GM12892 (cell line): ENCODE measurements at regions not wholly inside any gene's neighbourhood (a gene's known extent, or its start where the extent isn't known, plus 50 kb on each side); places are given as distances from the start of the nearest gene placed in this dataset.

Source experiments
- DNase-seq: peaks from one replicate; pipeline ENCODE4 v3.0.0; 2011; ENCODE audit not compliant: insufficient read length
- FAIRE-seq: peaks from 2 replicates; lab custom pipeline; 2011; peaks lifted over from hg19 to GRCh38; lab: Jason Lieb, UNC
- POLR2A ChIP-seq: IDR thresholded peaks from 2 replicates; pipeline ENCODE4 v1.6.1; 2011; ENCODE audit warnings: low read depth, low read length, control low read depth
- POLR2AphosphoS5 ChIP-seq: IDR thresholded peaks from 2 replicates; pipeline ENCODE4 v1.6.1; 2011; ENCODE audit warnings: low read depth, low read length, control low read depth
- TAF1 ChIP-seq: IDR thresholded peaks from 2 replicates; pipeline ENCODE4 v1.6.1; 2011; ENCODE audit warnings: low read depth, mild to moderate bottlenecking, control low read depth, low read length, borderline replicate concordance

DNA sequence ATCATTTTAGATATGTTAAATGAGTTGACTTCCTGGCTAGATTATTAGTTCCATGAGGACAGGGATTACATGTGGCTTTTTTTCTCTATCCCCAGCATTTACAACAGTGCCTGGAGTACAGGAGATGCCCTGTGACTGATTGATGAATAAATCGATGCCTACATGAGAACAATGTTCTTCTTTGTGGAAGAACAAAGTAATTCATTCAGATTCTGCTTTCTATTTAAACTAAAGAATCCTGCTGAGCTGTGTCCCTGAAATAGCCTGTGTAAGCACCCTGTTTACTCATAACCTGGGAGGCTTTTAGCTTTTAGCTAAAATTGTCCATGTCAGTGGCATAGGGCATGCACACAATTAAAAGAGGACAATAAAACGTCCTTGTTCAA is 125.1 kb upstream of the BTBD3 start:
- DNase-seq (no peak), FAIRE-seq (no peak)
- TF ChIP-seq POLR2A (no peak), POLR2AphosphoS5 (no peak), TAF1 (no peak)

GRCh38 chr20:11794525-11794924 is 123.2 kb upstream of the BTBD3 start:
- FAIRE-seq: no peak
- no peak for DNase-seq
- TF ChIP-seq POLR2A: no peak

DNA sequence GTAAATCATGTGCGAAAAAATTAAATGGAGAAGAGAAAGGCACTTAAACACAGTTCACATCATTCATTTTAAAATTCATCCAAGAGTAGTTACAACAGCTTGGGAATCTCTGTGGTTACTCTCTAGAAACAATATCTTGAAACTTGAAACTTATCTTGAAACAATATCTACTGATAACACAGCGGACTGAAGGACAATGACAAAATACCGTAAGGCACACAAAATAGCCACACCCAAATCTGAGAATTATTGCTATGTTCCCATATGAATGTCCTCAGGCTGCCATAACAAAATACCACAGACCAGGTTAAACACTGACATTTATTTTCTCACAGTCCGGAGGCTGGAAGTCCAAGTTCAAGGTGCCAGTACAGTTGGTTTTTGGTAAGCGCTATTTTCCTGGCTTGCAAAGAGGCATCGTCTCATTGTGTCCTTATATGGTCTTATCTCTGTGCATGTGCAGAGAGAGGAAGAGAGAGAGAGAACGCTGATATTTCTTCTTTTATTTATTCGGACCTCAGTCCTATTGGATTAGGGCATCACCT is 122.5 kb upstream of the BTBD3 start:
- FAIRE-seq (no peak), DNase-seq (no peak)
- TF ChIP-seq TAF1: no peak
- no peak for TF ChIP-seq POLR2AphosphoS5
- TF ChIP-seq POLR2A: no peak

DNA sequence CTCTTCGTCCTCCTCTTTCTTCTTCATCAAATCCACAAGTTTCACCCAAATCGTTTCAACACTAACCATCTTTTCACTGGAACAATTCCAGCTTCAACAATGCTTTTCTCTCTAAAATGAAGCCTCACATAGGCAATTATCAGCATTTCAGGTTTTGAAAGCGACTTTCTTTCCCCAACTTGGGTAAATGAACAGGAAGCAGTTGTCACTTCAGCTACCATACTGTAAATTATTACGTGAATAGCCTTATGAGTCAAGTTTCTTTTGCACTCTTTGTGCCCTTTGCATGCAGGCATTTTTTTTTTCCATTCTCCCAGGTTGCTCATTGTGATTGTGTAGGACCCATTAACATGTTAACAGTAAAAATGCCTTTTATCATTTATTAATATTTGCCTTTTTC is 121.7 kb upstream of the BTBD3 start:
- TF ChIP-seq TAF1: no peak
- no peak for TF ChIP-seq POLR2AphosphoS5
- no peak for TF ChIP-seq POLR2A
- DNase-seq (no peak), FAIRE-seq (no peak)

- DNase-seq (no peak), FAIRE-seq (no peak)
- TF ChIP-seq TAF1: no peak
- TF ChIP-seq POLR2A: no peak
- no peak for TF ChIP-seq POLR2AphosphoS5
These were observed 120.5 kb upstream of the BTBD3 start for GRCh38 chr20:11797156-11797555.

GRCh38 chr20:11799281-11799684 is 118.4 kb upstream of the BTBD3 start:
- no peak for FAIRE-seq
- no peak for DNase-seq
- no peak for TF ChIP-seq TAF1
- TF ChIP-seq POLR2A: no peak
- no peak for TF ChIP-seq POLR2AphosphoS5

GRCh38 chr20:11807054-11808048 is 110.3 kb upstream of the BTBD3 start:
- FAIRE-seq: no peak
- TF ChIP-seq TAF1: no peak
- no peak for TF ChIP-seq POLR2AphosphoS5
- TF ChIP-seq POLR2A: no peak
- no peak for DNase-seq

GRCh38 chr20:11808841-11809240 is 108.9 kb upstream of the BTBD3 start:
- TF ChIP-seq POLR2A (no peak), TAF1 (no peak), POLR2AphosphoS5 (no peak)
- DNase-seq (no peak), FAIRE-seq (no peak)

- FAIRE-seq (no peak), DNase-seq (no peak)
- TF ChIP-seq TAF1 (no peak), POLR2AphosphoS5 (no peak), POLR2A (no peak)
These were observed 107.2 kb upstream of the BTBD3 start for GRCh38 chr20:11810311-11811083.

GRCh38 chr20:11813106-11813890 is 104.4 kb upstream of the BTBD3 start:
- no peak for TF ChIP-seq POLR2AphosphoS5
- DNase-seq (no peak), FAIRE-seq (no peak)

GRCh38 chr20:11814267-11814666 is 103.4 kb upstream of the BTBD3 start:
- FAIRE-seq: no peak
- no peak for TF ChIP-seq TAF1
- no peak for TF ChIP-seq POLR2AphosphoS5
- no peak for TF ChIP-seq POLR2A
- no peak for DNase-seq
